HEK293 (cell line): ENCODE measurements at regions not wholly inside any gene's neighbourhood (a gene's known extent, or its start where the extent isn't known, plus 50 kb on each side); places are given as distances from the start of the nearest gene placed in this dataset.

ENCODE experiments used
- CTCF ChIA-PET: fragments of 350-600 bp; formaldehyde crosslinking; extraction: SDS; loops from one replicate; lab custom pipeline; 2021; ENCODE audit warnings: antibody characterized with exemption; lab: Yijun Ruan, JAX
- POLR2A ChIA-PET: fragments of 300-600 bp; formaldehyde crosslinking; extraction: SDS; loops from one replicate; lab custom pipeline; 2020; ENCODE audit warnings: antibody characterized with exemption, inconsistent platforms; lab: Yijun Ruan, JAX
- H3K27ac ChIP-seq: fragments of 200-500 bp; sonication (Bioruptor generic); 2 replicates; pipeline ENCODE4 v1.5.1; 2014; ENCODE audit warnings: low read depth, low read length, control low read depth, inconsistent platforms; ENCODE audit errors: extremely low read depth
- H3K36me3 ChIP-seq, 2 experiments: fragments of 200-500 bp in 1 of 2; sonication (Bioruptor generic) in 1 of 2; 1 replicate in 1 of 2; 2 replicates in 1 of 2; pipeline ENCODE4 v1.5.1; 2014 to 2017; ENCODE audit warnings: inconsistent platforms in 2 of 2, low read length in 2 of 2; ENCODE audit not compliant: control insufficient read depth in 2 of 2, insufficient read depth in 1 of 2
- H3K4me1 ChIP-seq: fragments of 200-500 bp; sonication (Bioruptor generic); 2 replicates; pipeline ENCODE4 v1.5.1; 2014; ENCODE audit warnings: mild to moderate bottlenecking, low read length, inconsistent platforms; ENCODE audit not compliant: control insufficient read depth, insufficient read depth
- H3K4me3 ChIP-seq: 2 replicates; pipeline ENCODE4 v1.5.1; 2011; ENCODE audit warnings: low read depth, mild to moderate bottlenecking, control low read depth, low read length, moderate library complexity
- H3K9me3 ChIP-seq: fragments of 200-500 bp; sonication (Bioruptor generic); 2 replicates; pipeline ENCODE4 v1.5.1; 2014; ENCODE audit warnings: low read depth, low read length, inconsistent platforms; ENCODE audit not compliant: control insufficient read depth, insufficient read depth
- HOXA7 ChIP-seq: sonication (generic); formaldehyde crosslinking; IDR thresholded peaks from 2 replicates; pipeline ENCODE4 v1.8.1; 2022; ENCODE audit warnings: missing genetic modification reagents, borderline replicate concordance
- HOXD13 ChIP-seq: sonication (generic); formaldehyde crosslinking; IDR thresholded peaks from 2 replicates; pipeline ENCODE4 v1.8.0; 2022; ENCODE audit warnings: missing genetic modification reagents, borderline replicate concordance
- MEIS1 ChIP-seq: sonication (generic); formaldehyde crosslinking; IDR thresholded peaks from 2 replicates; pipeline ENCODE4 v1.8.1; 2022; ENCODE audit warnings: missing genetic modification reagents, mild to moderate bottlenecking, borderline replicate concordance
- YY1 ChIP-seq: fragments of 450-650 bp; formaldehyde crosslinking; IDR thresholded peaks from 2 replicates; pipeline ENCODE4 v1.5.1; 2018; ENCODE audit warnings: missing biosample characterization, missing genetic modification characterization
- ZFP3 ChIP-seq: fragments of 450-650 bp; formaldehyde crosslinking; IDR thresholded peaks from 2 replicates; pipeline ENCODE4 v1.5.1; 2016; ENCODE audit warnings: low read depth, missing biosample characterization, missing genetic modification characterization
- ZFP41 ChIP-seq: fragments of 450-650 bp; formaldehyde crosslinking; IDR thresholded peaks from 2 replicates; pipeline ENCODE4 v1.5.1; 2016; ENCODE audit warnings: missing biosample characterization, missing genetic modification characterization, borderline replicate concordance
- ZNF121 ChIP-seq: fragments of 450-650 bp; formaldehyde crosslinking; IDR thresholded peaks from 2 replicates; pipeline ENCODE4 v1.5.1; 2016; ENCODE audit warnings: missing biosample characterization, missing genetic modification characterization
- ZNF140 ChIP-seq: fragments of 450-650 bp; formaldehyde crosslinking; IDR thresholded peaks from 2 replicates; pipeline ENCODE4 v1.5.1; 2016; ENCODE audit warnings: missing biosample characterization, missing genetic modification characterization
- ZNF169 ChIP-seq: fragments of 450-650 bp; formaldehyde crosslinking; IDR thresholded peaks from 2 replicates; pipeline ENCODE4 v1.5.1; 2016; ENCODE audit warnings: missing biosample characterization, missing genetic modification characterization
- ZNF174 ChIP-seq: fragments of 450-650 bp; formaldehyde crosslinking; IDR thresholded peaks from 2 replicates; pipeline ENCODE4 v1.5.0; 2017; ENCODE audit warnings: missing biosample characterization, mild to moderate bottlenecking, missing genetic modification characterization
- ZNF311 ChIP-seq: fragments of 450-650 bp; formaldehyde crosslinking; IDR thresholded peaks from 2 replicates; pipeline ENCODE4 v1.5.1; 2017; ENCODE audit warnings: missing biosample characterization, missing genetic modification characterization, borderline replicate concordance
- ZNF391 ChIP-seq: fragments of 450-650 bp; formaldehyde crosslinking; IDR thresholded peaks from 2 replicates; pipeline ENCODE4 v1.5.1; 2016; ENCODE audit warnings: low read depth, missing biosample characterization, missing genetic modification characterization, borderline replicate concordance
- ZNF394 ChIP-seq: fragments of 450-650 bp; formaldehyde crosslinking; IDR thresholded peaks from 2 replicates; pipeline ENCODE4 v1.5.1; 2016; ENCODE audit warnings: missing biosample characterization, missing genetic modification characterization, mild to moderate bottlenecking, moderate library complexity, borderline replicate concordance
- ZNF48 ChIP-seq: fragments of 450-650 bp; formaldehyde crosslinking; IDR thresholded peaks from 2 replicates; pipeline ENCODE4 v1.5.1; 2016; ENCODE audit warnings: missing biosample characterization, missing genetic modification characterization
- ZNF561 ChIP-seq: fragments of 450-650 bp; IDR thresholded peaks from 2 replicates; pipeline ENCODE4 v1.5.1; 2018; ENCODE audit warnings: missing biosample characterization, missing genetic modification characterization, borderline replicate concordance
- ZNF585B ChIP-seq: fragments of 450-650 bp; formaldehyde crosslinking; IDR thresholded peaks from 2 replicates; pipeline ENCODE4 v1.5.1; 2016; ENCODE audit warnings: missing biosample characterization, missing genetic modification characterization
- ZNF610 ChIP-seq: fragments of 450-650 bp; formaldehyde crosslinking; IDR thresholded peaks from 2 replicates; pipeline ENCODE4 v1.5.1; 2016; ENCODE audit warnings: missing biosample characterization, missing genetic modification characterization, borderline replicate concordance
- ZNF624 ChIP-seq: fragments of 450-650 bp; formaldehyde crosslinking; IDR thresholded peaks from 2 replicates; pipeline ENCODE4 v1.5.1; 2017; ENCODE audit warnings: missing biosample characterization, missing genetic modification characterization
- ZNF654 ChIP-seq: fragments of 450-650 bp; formaldehyde crosslinking; IDR thresholded peaks from 2 replicates; pipeline ENCODE4 v1.5.1; 2016; ENCODE audit warnings: low read depth, missing biosample characterization, missing genetic modification characterization
- ZNF776 ChIP-seq: fragments of 450-650 bp; formaldehyde crosslinking; IDR thresholded peaks from 2 replicates; pipeline ENCODE4 v1.5.0; 2017; ENCODE audit warnings: missing biosample characterization, missing genetic modification characterization, borderline replicate concordance
- ZNF785 ChIP-seq: fragments of 450-650 bp; formaldehyde crosslinking; IDR thresholded peaks from 2 replicates; pipeline ENCODE4 v1.5.1; 2016; ENCODE audit warnings: missing biosample characterization, missing genetic modification characterization
- TF ChIP-seq, protein P1 (sequence below): fragments of 450-650 bp; formaldehyde crosslinking; IDR thresholded peaks from 2 replicates; pipeline ENCODE4 v1.5.1; 2016; ENCODE audit warnings: missing biosample characterization, missing genetic modification characterization
- TF ChIP-seq, protein P2 (sequence below): fragments of 450-650 bp; formaldehyde crosslinking; IDR thresholded peaks from 2 replicates; pipeline ENCODE4 v1.5.1; 2017; ENCODE audit warnings: missing biosample characterization, missing genetic modification characterization
- TF ChIP-seq, protein P3 (sequence below): fragments of 450-650 bp; formaldehyde crosslinking; IDR thresholded peaks from 2 replicates; pipeline ENCODE4 v1.5.1; 2017; ENCODE audit warnings: missing biosample characterization, missing genetic modification characterization
- TF ChIP-seq, protein P4 (sequence below): fragments of 450-650 bp; formaldehyde crosslinking; IDR thresholded peaks from 2 replicates; pipeline ENCODE4 v1.5.1; 2016; ENCODE audit warnings: missing biosample characterization, missing genetic modification characterization, low read depth

DNA sequence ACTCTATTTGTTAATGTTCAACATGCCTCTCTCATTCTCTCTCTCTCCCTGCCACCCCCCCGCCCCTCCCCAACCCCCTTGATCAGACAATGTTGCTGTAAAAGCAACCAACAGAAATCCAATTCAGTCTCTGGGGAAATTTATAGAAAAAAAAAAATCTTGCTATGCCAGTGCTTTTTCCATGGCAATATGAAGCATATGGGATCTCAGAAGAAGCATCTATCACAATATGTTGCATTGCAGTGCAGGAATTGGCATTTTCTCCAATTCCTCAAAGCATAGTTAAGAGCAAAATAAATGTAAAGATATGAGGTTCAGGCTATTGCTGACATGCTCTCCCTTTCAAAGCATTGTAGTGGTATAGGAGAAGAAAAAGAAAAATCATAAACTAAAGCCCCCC, 90.9 kb upstream of the LDB2 start:
- POLR2A ChIA-PET = interaction anchor here (0.6 kb wide), 1 partner anchor 660 kb away, joined by 4 read pairs; no protein-coding TSS in a partner anchor

DNA sequence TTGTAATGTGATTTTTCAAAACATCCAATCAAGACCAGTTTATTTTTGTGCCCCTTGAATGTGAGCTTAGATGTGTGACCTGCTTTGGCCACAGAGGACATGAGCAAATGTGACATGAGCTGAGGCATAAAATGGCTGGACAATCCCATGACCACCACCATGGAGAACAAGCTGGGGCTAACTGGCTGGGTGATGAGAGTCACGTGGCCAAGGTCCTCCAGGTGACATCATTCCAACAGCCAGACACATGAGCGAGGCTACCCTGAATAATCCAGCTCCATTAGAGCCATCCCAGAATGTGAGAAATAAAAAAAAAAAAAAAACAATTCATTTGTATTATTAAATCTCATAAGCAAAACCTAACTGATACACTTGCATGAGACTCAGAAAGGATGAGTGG, 90.4 kb upstream of the LDB2 start:
- Histone ChIP-seq H3K9me3 (no peaks in the 10 kb centered on the region), H3K27ac (no peak overlapping the region), H3K4me1 (no peaks in the 10 kb centered on the region), H3K4me3 (no peak overlapping the region), H3K36me3 (no peaks in the 10 kb centered on the region)
- ChIA-PET POLR2A (interaction anchor here (0.6 kb wide), 1 partner anchor 661 kb away, joined by 4 read pairs; no protein-coding TSS in a partner anchor), CTCF (no interaction called here)
- TF ChIP-seq ZNF121 (tag by site-specific recombination) (no peak), ZNF394 (tag by site-specific recombination) (no peak), ZNF585B (tag by site-specific recombination) (no peak), ZNF311 (tag by site-specific recombination) (no peak)
- TF ChIP-seq, protein P1, sequence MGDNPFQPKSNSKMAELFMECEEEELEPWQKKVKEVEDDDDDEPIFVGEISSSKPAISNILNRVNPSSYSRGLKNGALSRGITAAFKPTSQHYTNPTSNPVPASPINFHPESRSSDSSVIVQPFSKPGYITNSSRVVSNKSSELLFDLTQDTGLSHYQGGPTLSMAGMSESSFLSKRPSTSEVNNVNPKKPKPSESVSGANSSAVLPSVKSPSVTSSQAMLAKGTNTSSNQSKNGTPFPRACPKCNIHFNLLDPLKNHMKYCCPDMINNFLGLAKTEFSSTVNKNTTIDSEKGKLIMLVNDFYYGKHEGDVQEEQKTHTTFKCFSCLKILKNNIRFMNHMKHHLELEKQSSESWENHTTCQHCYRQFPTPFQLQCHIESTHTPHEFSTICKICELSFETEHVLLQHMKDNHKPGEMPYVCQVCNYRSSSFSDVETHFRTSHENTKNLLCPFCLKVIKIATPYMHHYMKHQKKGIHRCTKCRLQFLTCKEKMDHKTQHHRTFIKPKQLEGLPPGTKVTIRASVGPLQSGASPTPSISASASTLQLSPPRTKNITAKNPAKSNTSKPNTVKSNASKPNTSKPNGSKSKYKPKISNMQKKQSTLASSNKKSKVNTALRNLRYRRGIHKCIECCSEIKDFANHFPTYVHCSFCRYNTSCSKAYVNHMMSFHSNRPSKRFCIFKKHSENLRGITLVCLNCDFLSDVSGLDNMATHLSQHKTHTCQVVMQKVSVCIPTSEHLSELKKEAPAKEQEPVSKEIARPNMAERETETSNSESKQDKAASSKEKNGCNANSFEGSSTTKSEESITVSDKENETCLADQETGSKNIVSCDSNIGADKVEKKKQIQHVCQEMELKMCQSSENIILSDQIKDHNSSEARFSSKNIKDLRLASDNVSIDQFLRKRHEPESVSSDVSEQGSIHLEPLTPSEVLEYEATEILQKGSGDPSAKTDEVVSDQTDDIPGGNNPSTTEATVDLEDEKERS (tag by site-specific recombination) = no peak

More for the DNA sequence above, 90.9 kb upstream of the LDB2 start:
- Histone ChIP-seq H3K36me3 (no peaks in the 10 kb centered on the region), H3K9me3 (no peaks in the 10 kb centered on the region), H3K27ac (no peak overlapping the region), H3K4me3 (no peak overlapping the region), H3K4me1 (no peaks in the 10 kb centered on the region)
- CTCF ChIA-PET = no interaction called here
- TF ChIP-seq ZNF785 (tag by site-specific recombination) = no peak
- TF ChIP-seq ZNF169 (tag by site-specific recombination) = no peak
- TF ChIP-seq, protein P2, sequence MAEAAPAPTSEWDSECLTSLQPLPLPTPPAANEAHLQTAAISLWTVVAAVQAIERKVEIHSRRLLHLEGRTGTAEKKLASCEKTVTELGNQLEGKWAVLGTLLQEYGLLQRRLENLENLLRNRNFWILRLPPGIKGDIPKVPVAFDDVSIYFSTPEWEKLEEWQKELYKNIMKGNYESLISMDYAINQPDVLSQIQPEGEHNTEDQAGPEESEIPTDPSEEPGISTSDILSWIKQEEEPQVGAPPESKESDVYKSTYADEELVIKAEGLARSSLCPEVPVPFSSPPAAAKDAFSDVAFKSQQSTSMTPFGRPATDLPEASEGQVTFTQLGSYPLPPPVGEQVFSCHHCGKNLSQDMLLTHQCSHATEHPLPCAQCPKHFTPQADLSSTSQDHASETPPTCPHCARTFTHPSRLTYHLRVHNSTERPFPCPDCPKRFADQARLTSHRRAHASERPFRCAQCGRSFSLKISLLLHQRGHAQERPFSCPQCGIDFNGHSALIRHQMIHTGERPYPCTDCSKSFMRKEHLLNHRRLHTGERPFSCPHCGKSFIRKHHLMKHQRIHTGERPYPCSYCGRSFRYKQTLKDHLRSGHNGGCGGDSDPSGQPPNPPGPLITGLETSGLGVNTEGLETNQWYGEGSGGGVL (tag by site-specific recombination) = no peak
- no peak for TF ChIP-seq ZNF391
- TF ChIP-seq ZNF48 = no peak
- no peak for TF ChIP-seq ZNF654 (tag by site-specific recombination)
- no peak for TF ChIP-seq ZNF624
- no peak for TF ChIP-seq ZNF610
- TF ChIP-seq ZNF174 (tag by site-specific recombination) = no peak
- no peak for TF ChIP-seq MEIS1 (CRISPR knock-in tag)
- no peak for TF ChIP-seq YY1
- TF ChIP-seq ZNF140 (tag by site-specific recombination) = no peak
- no peak for TF ChIP-seq HOXA7 (CRISPR knock-in tag)
- TF ChIP-seq, protein P3, sequence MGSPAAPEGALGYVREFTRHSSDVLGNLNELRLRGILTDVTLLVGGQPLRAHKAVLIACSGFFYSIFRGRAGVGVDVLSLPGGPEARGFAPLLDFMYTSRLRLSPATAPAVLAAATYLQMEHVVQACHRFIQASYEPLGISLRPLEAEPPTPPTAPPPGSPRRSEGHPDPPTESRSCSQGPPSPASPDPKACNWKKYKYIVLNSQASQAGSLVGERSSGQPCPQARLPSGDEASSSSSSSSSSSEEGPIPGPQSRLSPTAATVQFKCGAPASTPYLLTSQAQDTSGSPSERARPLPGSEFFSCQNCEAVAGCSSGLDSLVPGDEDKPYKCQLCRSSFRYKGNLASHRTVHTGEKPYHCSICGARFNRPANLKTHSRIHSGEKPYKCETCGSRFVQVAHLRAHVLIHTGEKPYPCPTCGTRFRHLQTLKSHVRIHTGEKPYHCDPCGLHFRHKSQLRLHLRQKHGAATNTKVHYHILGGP (tag by site-specific recombination) = no peak
- TF ChIP-seq, protein P4, sequence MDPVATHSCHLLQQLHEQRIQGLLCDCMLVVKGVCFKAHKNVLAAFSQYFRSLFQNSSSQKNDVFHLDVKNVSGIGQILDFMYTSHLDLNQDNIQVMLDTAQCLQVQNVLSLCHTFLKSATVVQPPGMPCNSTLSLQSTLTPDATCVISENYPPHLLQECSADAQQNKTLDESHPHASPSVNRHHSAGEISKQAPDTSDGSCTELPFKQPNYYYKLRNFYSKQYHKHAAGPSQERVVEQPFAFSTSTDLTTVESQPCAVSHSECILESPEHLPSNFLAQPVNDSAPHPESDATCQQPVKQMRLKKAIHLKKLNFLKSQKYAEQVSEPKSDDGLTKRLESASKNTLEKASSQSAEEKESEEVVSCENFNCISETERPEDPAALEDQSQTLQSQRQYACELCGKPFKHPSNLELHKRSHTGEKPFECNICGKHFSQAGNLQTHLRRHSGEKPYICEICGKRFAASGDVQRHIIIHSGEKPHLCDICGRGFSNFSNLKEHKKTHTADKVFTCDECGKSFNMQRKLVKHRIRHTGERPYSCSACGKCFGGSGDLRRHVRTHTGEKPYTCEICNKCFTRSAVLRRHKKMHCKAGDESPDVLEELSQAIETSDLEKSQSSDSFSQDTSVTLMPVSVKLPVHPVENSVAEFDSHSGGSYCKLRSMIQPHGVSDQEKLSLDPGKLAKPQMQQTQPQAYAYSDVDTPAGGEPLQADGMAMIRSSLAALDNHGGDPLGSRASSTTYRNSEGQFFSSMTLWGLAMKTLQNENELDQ (tag by site-specific recombination) = no peak
- no peak for TF ChIP-seq HOXD13 (CRISPR knock-in tag)
- TF ChIP-seq ZNF561 (tag by site-specific recombination) = no peak
- no peak for TF ChIP-seq ZFP41
- TF ChIP-seq ZNF776 (tag by site-specific recombination) = no peak
- no peak for TF ChIP-seq ZFP3 (tag by site-specific recombination)
